ENCODE measurements at regions not wholly inside any gene's neighbourhood (a gene's known extent, or its start where the extent isn't known, plus 50 kb on each side); places are given as distances from the start of the nearest gene placed in this dataset.

GRCh38 chr7:28332046-28332445 is 80.3 kb upstream of the CREB5 start:
- TF ChIP-seq CTCF (IDR thresholded peaks at IDR 0.05) = no peak
- no peak for TF ChIP-seq POLR2A (IDR thresholded peaks at IDR 0.05)
- TF ChIP-seq EP300 (IDR thresholded peaks at IDR 0.05) = no peak
